H9 (cell line): ENCODE measurements at regions not wholly inside any gene's neighbourhood (a gene's known extent, or its start where the extent isn't known, plus 50 kb on each side); places are given as distances from the start of the nearest gene placed in this dataset.

ENCODE experiments used
- DNase-seq: peaks from one replicate; pipeline ENCODE4 v3.0.0-alpha.2; 2017
- H2AFZ ChIP-seq: one replicate; pipeline ENCODE4 v1.6.1; 2013; ENCODE audit warnings: mild to moderate bottlenecking, low read length, control low read depth, moderate library complexity
- H2AK5ac ChIP-seq: 2 replicates; pipeline ENCODE4 v1.6.1; 2013; ENCODE audit warnings: low read length, control low read depth, mixed read lengths; ENCODE audit not compliant: insufficient read length
- H2BK120ac ChIP-seq: one replicate; pipeline ENCODE4 v1.6.1; 2013; ENCODE audit warnings: low read depth, mild to moderate bottlenecking, low read length, control low read depth, inconsistent platforms; ENCODE audit not compliant: poor library complexity, severe bottlenecking
- H2BK12ac ChIP-seq: 2 replicates; pipeline ENCODE4 v1.6.1; 2013; ENCODE audit warnings: low read length, control low read depth, mixed read lengths, low read depth; ENCODE audit not compliant: insufficient read length
- H2BK15ac ChIP-seq: 2 replicates; pipeline ENCODE4 v1.6.1; 2013; ENCODE audit warnings: low read depth, low read length, control low read depth
- H2BK20ac ChIP-seq: one replicate; pipeline ENCODE4 v1.6.1; 2013; ENCODE audit warnings: low read depth, mild to moderate bottlenecking, low read length, control low read depth, inconsistent platforms; ENCODE audit not compliant: poor library complexity, severe bottlenecking
- H2BK5ac ChIP-seq: 2 replicates; pipeline ENCODE4 v1.6.1; 2013; ENCODE audit warnings: low read length, control low read depth, mixed read lengths; ENCODE audit not compliant: insufficient read length
- H3K14ac ChIP-seq: 2 replicates; pipeline ENCODE4 v1.6.1; 2013; ENCODE audit warnings: low read length, control low read depth; ENCODE audit not compliant: insufficient read depth
- H3K18ac ChIP-seq: 2 replicates; pipeline ENCODE4 v1.6.1; 2013; ENCODE audit warnings: low read depth, mild to moderate bottlenecking, mixed read lengths, low read length, control low read depth; ENCODE audit not compliant: insufficient read length
- H3K23ac ChIP-seq: 2 replicates; pipeline ENCODE4 v1.6.1; 2013; ENCODE audit warnings: low read length, control low read depth, mixed read lengths, low read depth; ENCODE audit not compliant: insufficient read length
- H3K23me2 ChIP-seq: 2 replicates; pipeline ENCODE4 v1.6.1; 2013; ENCODE audit warnings: low read depth, mild to moderate bottlenecking, mixed read lengths, low read length, control low read depth; ENCODE audit not compliant: insufficient read length, poor library complexity, severe bottlenecking
- H3K27ac ChIP-seq: 2 replicates; pipeline ENCODE4 v1.5.1; 2013; ENCODE audit warnings: low read length, control low read depth, mixed read lengths, low read depth; ENCODE audit not compliant: insufficient read length
- H3K27me3 ChIP-seq: 2 replicates; pipeline ENCODE4 v1.6.1; 2013; ENCODE audit warnings: low read length, control low read depth, inconsistent platforms; ENCODE audit not compliant: insufficient read depth
- H3K4ac ChIP-seq: 2 replicates; pipeline ENCODE4 v1.6.1; 2013; ENCODE audit warnings: low read depth, mild to moderate bottlenecking, control low read depth, inconsistent platforms, low read length, moderate library complexity
- H3K4me1 ChIP-seq: 2 replicates; pipeline ENCODE4 v1.6.1; 2013; ENCODE audit warnings: low read length, control low read depth, inconsistent platforms; ENCODE audit not compliant: insufficient read depth
- H3K4me2 ChIP-seq: 2 replicates; pipeline ENCODE4 v1.6.1; 2013; ENCODE audit warnings: low read length, control low read depth, mixed read lengths; ENCODE audit not compliant: insufficient read length, insufficient read depth
- H3K56ac ChIP-seq: 2 replicates; pipeline ENCODE4 v1.6.1; 2013; ENCODE audit warnings: low read depth, mild to moderate bottlenecking, mixed read lengths, low read length, control low read depth; ENCODE audit not compliant: insufficient read length
- H3K79me1 ChIP-seq: 2 replicates; pipeline ENCODE4 v1.6.1; 2013; ENCODE audit warnings: low read depth, mild to moderate bottlenecking, moderate library complexity, low read length, control low read depth, inconsistent platforms; ENCODE audit not compliant: insufficient read depth, poor library complexity, severe bottlenecking
- H3K79me2 ChIP-seq: 2 replicates; pipeline ENCODE4 v1.6.1; 2013; ENCODE audit warnings: low read length, control low read depth, inconsistent platforms; ENCODE audit not compliant: insufficient read depth
- H3K9ac ChIP-seq: 2 replicates; pipeline ENCODE4 v1.6.1; 2013; ENCODE audit warnings: low read length, control low read depth, mixed read lengths; ENCODE audit not compliant: insufficient read length; ENCODE audit errors: extremely low read depth
- H3K9me3 ChIP-seq: one replicate; pipeline ENCODE4 v1.6.1; 2013; ENCODE audit warnings: low read depth, low read length, inconsistent platforms; ENCODE audit not compliant: control insufficient read depth
- H3T11ph ChIP-seq: one replicate; pipeline ENCODE4 v1.6.1; 2013; ENCODE audit warnings: mild to moderate bottlenecking, low read length, control low read depth, inconsistent platforms
- H4K20me1 ChIP-seq: one replicate; pipeline ENCODE4 v1.6.1; 2013; ENCODE audit not compliant: control insufficient read depth, insufficient read length, insufficient read depth
- H4K5ac ChIP-seq: 2 replicates; pipeline ENCODE4 v1.6.1; 2013; ENCODE audit warnings: low read depth, mild to moderate bottlenecking, mixed read lengths, low read length, control low read depth; ENCODE audit not compliant: insufficient read length
- H4K8ac ChIP-seq: replicated peaks from 2 replicates; pipeline ENCODE4 v1.6.1; 2013; ENCODE audit warnings: low read length, control low read depth, mixed read lengths, low read depth; ENCODE audit not compliant: insufficient read length
- H4K91ac ChIP-seq: 2 replicates; pipeline ENCODE4 v1.6.1; 2013; ENCODE audit warnings: low read depth, mild to moderate bottlenecking, moderate library complexity, mixed read lengths, low read length, control low read depth; ENCODE audit not compliant: insufficient read length
- H3K27ac Mint-ChIP-seq, 3 experiments: 2 replicates in 2 of 3; 3 replicates in 1 of 3; pipeline ENCODE4 v1.8.0; 2020 to 2021; ENCODE audit warnings: mixed read lengths in 3 of 3, mild to moderate bottlenecking in 1 of 3, moderate library complexity in 1 of 3
- H3K27me3 Mint-ChIP-seq: 2 replicates; pipeline ENCODE4 v1.8.0; 2021; ENCODE audit warnings: low read depth, mild to moderate bottlenecking, moderate library complexity, mixed read lengths
- H3K36me3 Mint-ChIP-seq, 3 experiments: 2 replicates in 2 of 3; 3 replicates in 1 of 3; pipeline ENCODE4 v1.8.0; 2020 to 2021; ENCODE audit warnings: low read depth in 3 of 3, mixed read lengths in 3 of 3; ENCODE audit not compliant: insufficient read depth in 1 of 3
- H3K4me1 Mint-ChIP-seq, 2 experiments: 2 replicates each; pipeline ENCODE4 v1.8.0; 2020; ENCODE audit warnings: mixed read lengths in 2 of 2
- H3K4me3 Mint-ChIP-seq, 2 experiments: 2 replicates in 1 of 2; 3 replicates in 1 of 2; pipeline ENCODE4 v1.8.0; 2020 to 2021; ENCODE audit warnings: mild to moderate bottlenecking in 2 of 2, mixed read lengths in 2 of 2, moderate library complexity in 1 of 2
- H3K9me3 Mint-ChIP-seq, 2 experiments: 2 replicates in 1 of 2; 3 replicates in 1 of 2; pipeline ENCODE4 v1.8.0; 2020; ENCODE audit warnings: mild to moderate bottlenecking in 2 of 2, mixed read lengths in 2 of 2, moderate library complexity in 1 of 2
- WGBS: extraction: QIAGEN DNeasy Blood & Tissue Kit; methylation state at CpG from one replicate; pipeline ENCODE4 v1.1.7; 2013; ENCODE audit warnings: missing lambda C conversion rate, low lambda C conversion rate, mixed read lengths; ENCODE audit not compliant: insufficient read length; ENCODE audit errors: extremely low coverage; 5-methylcytosine and 5-hydroxymethylcytosine counted together
- TF ChIP-seq, protein P1 (sequence below): fragments of 200-600 bp; sonication (generic); conservative IDR thresholded peaks from 3 replicates; pipeline ENCODE4 v1.8.0; 2021; ENCODE audit warnings: antibody characterized with exemption, mild to moderate bottlenecking

DNA sequence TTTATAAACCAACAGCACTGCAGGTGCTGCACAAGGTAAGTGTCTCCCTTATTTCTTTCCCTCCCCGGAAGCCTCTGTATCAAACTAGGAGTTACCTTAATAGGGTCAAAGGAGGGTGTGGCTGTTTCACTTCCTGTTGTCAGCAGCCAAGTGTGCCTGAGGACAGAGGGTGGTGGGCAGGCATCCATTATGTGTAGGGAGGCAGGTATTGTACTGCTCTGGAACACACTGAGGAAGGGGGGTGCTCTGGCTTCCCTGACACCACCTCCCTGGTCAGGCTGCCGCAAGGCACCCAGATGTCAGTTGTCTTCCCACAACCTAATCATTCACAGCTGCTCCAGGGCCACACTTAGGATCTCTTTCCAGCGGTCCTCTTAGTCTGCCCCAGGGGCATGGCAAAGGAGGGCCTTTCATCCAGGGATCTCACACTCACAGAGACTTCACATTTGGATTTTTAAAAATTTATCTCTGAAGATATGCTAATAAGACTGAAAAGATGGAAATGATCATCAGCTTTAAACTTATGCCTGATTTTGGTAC is 132.0 kb upstream of the ARHGAP5 start:
- H3K27ac ChIP-seq, result no peak overlapping the region
- H4K20me1 ChIP-seq, result no peaks in the 10 kb centered on the region
- H3K4me1 ChIP-seq, result peaks cover 5% of the 10 kb centered on the region; the same call in 1 of the 2 replicates
- TF ChIP-seq, protein P1, sequence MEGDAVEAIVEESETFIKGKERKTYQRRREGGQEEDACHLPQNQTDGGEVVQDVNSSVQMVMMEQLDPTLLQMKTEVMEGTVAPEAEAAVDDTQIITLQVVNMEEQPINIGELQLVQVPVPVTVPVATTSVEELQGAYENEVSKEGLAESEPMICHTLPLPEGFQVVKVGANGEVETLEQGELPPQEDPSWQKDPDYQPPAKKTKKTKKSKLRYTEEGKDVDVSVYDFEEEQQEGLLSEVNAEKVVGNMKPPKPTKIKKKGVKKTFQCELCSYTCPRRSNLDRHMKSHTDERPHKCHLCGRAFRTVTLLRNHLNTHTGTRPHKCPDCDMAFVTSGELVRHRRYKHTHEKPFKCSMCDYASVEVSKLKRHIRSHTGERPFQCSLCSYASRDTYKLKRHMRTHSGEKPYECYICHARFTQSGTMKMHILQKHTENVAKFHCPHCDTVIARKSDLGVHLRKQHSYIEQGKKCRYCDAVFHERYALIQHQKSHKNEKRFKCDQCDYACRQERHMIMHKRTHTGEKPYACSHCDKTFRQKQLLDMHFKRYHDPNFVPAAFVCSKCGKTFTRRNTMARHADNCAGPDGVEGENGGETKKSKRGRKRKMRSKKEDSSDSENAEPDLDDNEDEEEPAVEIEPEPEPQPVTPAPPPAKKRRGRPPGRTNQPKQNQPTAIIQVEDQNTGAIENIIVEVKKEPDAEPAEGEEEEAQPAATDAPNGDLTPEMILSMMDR, result no peak
- no peak overlapping the region for H2AK5ac ChIP-seq
- H3T11ph ChIP-seq, result no peak overlapping the region
- no peak overlapping the region for H3K9ac ChIP-seq
- Mint-ChIP-seq H3K27me3 (peaks cover 5% of the 10 kb centered on the region), H3K36me3 (no peaks in the 10 kb centered on the region), H3K4me1 (peaks cover 8 to 19% of the 10 kb centered on the region in 2 experiments), H3K9me3 (no peaks in the 10 kb centered on the region), H3K4me3 (no peak overlapping the region), H3K27ac (no peak overlapping the region)
- no peak overlapping the region for H4K5ac ChIP-seq
- H2BK20ac ChIP-seq, result no peak overlapping the region
- no peak overlapping the region for H3K23ac ChIP-seq
- H3K4me2 ChIP-seq, result no peak overlapping the region
- no peak overlapping the region for H2BK5ac ChIP-seq
- no peaks in the 10 kb centered on the region for H3K79me2 ChIP-seq
- H3K56ac ChIP-seq, result no peak overlapping the region
- no peak overlapping the region for H4K91ac ChIP-seq
- no peak overlapping the region for H3K18ac ChIP-seq
- H2BK15ac ChIP-seq, result no peak overlapping the region
- no peak overlapping the region for H3K4ac ChIP-seq
- no CpG with 5 or more reads among the region's 3 CpGs for WGBS
- H3K27me3 ChIP-seq, result no peaks in the 10 kb centered on the region
- no peak overlapping the region for H4K8ac ChIP-seq
- H2BK120ac ChIP-seq, result no peak overlapping the region
- no peak overlapping the region for H2AFZ ChIP-seq
- no peaks in the 10 kb centered on the region for H3K23me2 ChIP-seq
- no peaks in the 10 kb centered on the region for H3K79me1 ChIP-seq
- no peak overlapping the region for H2BK12ac ChIP-seq
- H3K9me3 ChIP-seq, result no peaks in the 10 kb centered on the region
- DNase-seq, result no peak
- no peak overlapping the region for H3K14ac ChIP-seq
